ENCODE measurements at regions not wholly inside any gene's neighbourhood (a gene's known extent, or its start where the extent isn't known, plus 50 kb on each side); places are given as distances from the start of the nearest gene placed in this dataset.

- Histone ChIP-seq H3K36me3 (no peaks in the 10 kb centered on the region), H3K27me3 (no peaks in the 10 kb centered on the region), H3K27ac (peak overlapping the region; percentile 63), H3K9me3 (ENCODE audit: low read depth) (no peaks in the 10 kb centered on the region), H3K4me3 (no peak overlapping the region), H3K4me1 (ENCODE audit: low read depth) (peaks cover 27% of the 10 kb centered on the region)
- no peak for TF ChIP-seq CTCF (IDR thresholded peaks at IDR 0.05; ENCODE audit: low read depth, low read length)
- no peak for DNase-seq (ENCODE audit: low read depth in 1 of 2, low spot score in 1 of 2)
These were observed 279.3 kb upstream of the E2F7 start for GRCh38 chr12:77344651-77345050.

DNA sequence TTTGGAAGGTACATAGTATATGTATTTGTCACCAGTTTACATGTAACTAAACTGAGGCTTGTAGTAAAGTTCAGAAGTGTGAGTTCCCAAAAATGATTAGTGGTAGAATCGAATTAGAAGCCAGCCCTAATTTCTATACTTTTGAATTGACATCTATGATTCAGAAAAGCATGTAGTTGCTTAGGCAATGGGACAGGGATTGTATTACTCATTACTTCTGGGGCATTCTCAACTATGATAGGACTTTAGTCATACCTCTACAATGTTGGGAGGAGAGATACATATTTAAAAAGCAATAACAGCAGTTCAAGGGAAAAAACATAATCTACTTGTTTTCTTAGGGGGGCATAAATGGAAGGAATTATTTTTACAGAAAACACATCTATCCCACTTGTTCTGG is 277.9 kb upstream of the E2F7 start:
- Histone ChIP-seq H3K36me3 (no peaks in the 10 kb centered on the region), H3K4me3 (no peak overlapping the region), H3K9me3 (ENCODE audit: low read depth) (no peaks in the 10 kb centered on the region), H3K4me1 (ENCODE audit: low read depth) (peaks cover 27% of the 10 kb centered on the region), H3K27me3 (no peaks in the 10 kb centered on the region), H3K27ac (no peak overlapping the region)
- no peak for TF ChIP-seq CTCF (IDR thresholded peaks at IDR 0.05; ENCODE audit: low read depth, low read length)
- peak in 1 of 2 donors; percentile 25 for DNase-seq (ENCODE audit: low read depth in 1 of 2, low spot score in 1 of 2)

DNA sequence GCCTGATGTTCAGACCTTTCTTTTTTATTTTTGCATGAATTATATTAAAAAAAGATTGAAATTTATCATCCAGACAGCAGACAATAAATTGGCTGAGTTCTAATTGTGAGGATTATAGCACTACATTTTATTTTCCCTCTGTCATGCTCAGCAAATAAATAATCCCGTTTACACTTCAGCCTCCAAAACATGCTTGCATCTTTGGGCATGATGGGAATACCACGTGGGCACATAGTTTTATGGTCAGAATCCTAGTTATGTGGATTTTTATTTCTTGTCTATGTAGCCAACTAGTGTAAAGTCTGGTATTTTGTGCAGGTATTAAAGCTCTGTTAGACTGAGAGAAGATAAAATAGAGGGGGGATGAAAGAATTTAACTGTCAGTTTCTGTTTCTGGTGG is 276.9 kb upstream of the E2F7 start:
- TF ChIP-seq CTCF (IDR thresholded peaks at IDR 0.05; ENCODE audit: low read depth, low read length) = no peak
- H3K36me3 ChIP-seq = no peaks in the 10 kb centered on the region
- H3K4me3 ChIP-seq = no peak overlapping the region
- no peaks in the 10 kb centered on the region for H3K27me3 ChIP-seq
- peaks cover 27% of the 10 kb centered on the region for H3K4me1 ChIP-seq (ENCODE audit: low read depth)
- no peak for DNase-seq (ENCODE audit: low read depth in 1 of 2, low spot score in 1 of 2)
- no peaks in the 10 kb centered on the region for H3K9me3 ChIP-seq (ENCODE audit: low read depth)
- H3K27ac ChIP-seq = no peak overlapping the region

DNA sequence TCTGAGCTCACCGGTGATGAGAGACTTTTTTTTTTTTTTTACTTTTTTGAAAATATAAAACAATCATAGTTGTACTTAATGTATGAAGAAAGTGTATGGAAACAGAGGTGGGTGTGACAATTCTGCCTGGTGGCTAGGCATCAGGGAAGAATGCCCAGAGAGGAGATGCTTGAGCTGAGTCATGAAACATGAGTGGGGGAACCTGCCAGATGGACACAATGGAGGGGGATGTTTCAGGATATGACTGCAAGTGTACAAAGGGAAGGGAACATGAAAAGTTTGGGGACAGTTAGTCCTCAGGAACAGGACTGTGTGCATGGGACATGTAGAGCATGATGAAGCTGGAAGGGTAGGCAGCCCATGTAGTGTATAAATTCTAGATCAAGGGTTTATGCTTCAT is 274.2 kb upstream of the E2F7 start:
- TF ChIP-seq CTCF (IDR thresholded peaks at IDR 0.05; ENCODE audit: low read depth, low read length) = no peak
- peak in 1 of 2 donors; percentile 3 for DNase-seq (ENCODE audit: low read depth in 1 of 2, low spot score in 1 of 2)
- no peak overlapping the region for H3K27ac ChIP-seq

GRCh38 chr12:77337362-77337761 is 272.0 kb upstream of the E2F7 start:
- DNase-seq (ENCODE audit: low read depth in 1 of 2, low spot score in 1 of 2) = no peak
- Histone ChIP-seq H3K4me3 (no peak overlapping the region), H3K4me1 (ENCODE audit: low read depth) (peaks cover under 1% of the 10 kb centered on the region), H3K36me3 (no peaks in the 10 kb centered on the region), H3K27me3 (peaks cover 2% of the 10 kb centered on the region), H3K27ac (no peak overlapping the region), H3K9me3 (ENCODE audit: low read depth) (no peaks in the 10 kb centered on the region)
- TF ChIP-seq CTCF (IDR thresholded peaks at IDR 0.05; ENCODE audit: low read depth, low read length) = no peak

More for the DNA sequence above, 274.2 kb upstream of the E2F7 start:
- Histone ChIP-seq H3K4me3 (no peak overlapping the region), H3K9me3 (ENCODE audit: low read depth) (no peaks in the 10 kb centered on the region), H3K4me1 (ENCODE audit: low read depth) (peaks cover 12% of the 10 kb centered on the region), H3K36me3 (no peaks in the 10 kb centered on the region), H3K27me3 (no peaks in the 10 kb centered on the region)

GRCh38 chr12:77334806-77335205 is 269.4 kb upstream of the E2F7 start:
- Histone ChIP-seq H3K27ac (no peak overlapping the region), H3K36me3 (no peaks in the 10 kb centered on the region), H3K27me3 (peaks cover 2% of the 10 kb centered on the region), H3K4me3 (no peak overlapping the region), H3K4me1 (ENCODE audit: low read depth) (no peaks in the 10 kb centered on the region), H3K9me3 (ENCODE audit: low read depth) (no peaks in the 10 kb centered on the region)
- TF ChIP-seq CTCF (IDR thresholded peaks at IDR 0.05; ENCODE audit: low read depth, low read length) = no peak
- no peak for DNase-seq (ENCODE audit: low read depth in 1 of 2, low spot score in 1 of 2)

Data from cardiac muscle cell (in vitro differentiated cells and primary cell).